Prostate gland (tissue), 2 donors: ENCODE measurements at regions not wholly inside any gene's neighbourhood (a gene's known extent, or its start where the extent isn't known, plus 50 kb on each side); places are given as distances from the start of the nearest gene placed in this dataset.

Experiments used
- DNase-seq: peaks from one replicate; pipeline ENCODE4 v3.0.0-alpha.2; 2019; ENCODE audit warnings: low spot score
- H3K27ac ChIP-seq, 2 donors: fragments of 200-600 bp; sonication (generic); 2 replicates each; pipeline ENCODE4 v1.5.1; 2017 to 2019
- H3K27me3 ChIP-seq: fragments of 200-600 bp; sonication (generic); replicated peaks from 2 replicates; pipeline ENCODE4 v1.5.1; 2019; ENCODE audit not compliant: insufficient read depth
- H3K36me3 ChIP-seq, 2 donors: fragments of 200-600 bp; sonication (generic); 1 replicate in 1 of 2; 2 replicates in 1 of 2; pipeline versions ENCODE4 v1.5.1 to v1.8.1; 2017 to 2019
- H3K4me1 ChIP-seq: fragments of 200-600 bp; sonication (generic); replicated peaks from 2 replicates; pipeline ENCODE4 v1.5.1; 2019
- H3K4me3 ChIP-seq, 2 donors: fragments of 200-600 bp; sonication (generic); 2 replicates each; pipeline ENCODE4 v1.5.1; 2017 to 2019
- H3K9me3 ChIP-seq: fragments of 200-600 bp; sonication (generic); 2 replicates; pipeline ENCODE4 v1.5.1; 2017
- POLR2A ChIP-seq: fragments of 450-650 bp; IDR thresholded peaks from one replicate; pipeline ENCODE4 v1.6.1; 2016; ENCODE audit warnings: antibody characterized with exemption, mild to moderate bottlenecking
- POLR2AphosphoS5 ChIP-seq: sonication (generic); formaldehyde crosslinking; IDR thresholded peaks from one replicate; pipeline ENCODE4 v1.6.1; 2017; ENCODE audit warnings: antibody characterized with exemption
- WGBS: methylation state at CpG from one replicate; pipeline ENCODE4 v1.1.5; 2018; 5-methylcytosine and 5-hydroxymethylcytosine counted together
- intact Hi-C: fragments of 100-400 bp; cut with DNase I; formaldehyde crosslinking; loops from one replicate; pipeline ENCODE4 v1.14.2; 2022
- TF ChIP-seq, protein P1 (sequence below), 4 experiments: fragments of 200-600 bp in 2 of 4; fragments of 450-650 bp in 2 of 4; sonication (generic) in 2 of 4; IDR thresholded peaks; 1 replicate in 3 of 4; 2 replicates in 1 of 4; pipeline ENCODE4 v1.5.1; 2016 to 2019; ENCODE audit warnings: antibody characterized with exemption in 4 of 4, mild to moderate bottlenecking in 2 of 4, moderate library complexity in 2 of 4

DNA sequence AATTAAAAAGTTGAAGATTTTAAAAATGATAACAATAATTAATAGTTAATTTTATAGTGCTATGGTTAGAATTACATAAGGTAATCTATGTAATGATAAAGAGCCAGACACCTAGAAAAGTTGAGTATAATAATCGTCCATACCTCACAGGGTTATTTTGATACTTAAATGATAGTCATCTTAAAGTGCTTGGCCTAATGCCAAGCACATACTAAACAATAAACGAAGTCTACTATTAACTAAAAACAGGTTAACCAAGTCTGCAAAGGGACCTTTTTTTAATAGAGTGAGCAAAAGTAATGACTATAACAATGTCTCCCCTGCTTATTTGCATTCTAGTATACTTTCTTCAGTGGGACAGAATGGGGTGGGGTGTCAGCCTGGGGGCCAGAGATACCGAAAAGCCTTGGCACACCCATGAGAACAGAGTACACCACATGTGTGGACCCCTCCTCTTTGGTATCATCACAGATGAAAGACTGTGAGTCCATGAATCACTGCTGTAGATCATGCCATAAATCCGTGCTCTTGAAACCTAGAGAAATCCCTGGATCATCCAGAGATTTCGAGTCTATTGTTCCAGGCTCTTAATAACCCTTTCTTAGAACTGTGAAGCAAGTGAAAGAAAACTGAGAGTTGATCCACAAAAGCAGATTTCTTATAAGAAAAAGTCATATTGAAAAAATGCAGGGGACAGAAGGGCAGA is 249.5 kb downstream of the PRELID2 start:
- DNase-seq, result no peak
- H3K4me3 ChIP-seq, result no peak overlapping the region
- no peak for TF ChIP-seq POLR2A
- TF ChIP-seq, protein P1, sequence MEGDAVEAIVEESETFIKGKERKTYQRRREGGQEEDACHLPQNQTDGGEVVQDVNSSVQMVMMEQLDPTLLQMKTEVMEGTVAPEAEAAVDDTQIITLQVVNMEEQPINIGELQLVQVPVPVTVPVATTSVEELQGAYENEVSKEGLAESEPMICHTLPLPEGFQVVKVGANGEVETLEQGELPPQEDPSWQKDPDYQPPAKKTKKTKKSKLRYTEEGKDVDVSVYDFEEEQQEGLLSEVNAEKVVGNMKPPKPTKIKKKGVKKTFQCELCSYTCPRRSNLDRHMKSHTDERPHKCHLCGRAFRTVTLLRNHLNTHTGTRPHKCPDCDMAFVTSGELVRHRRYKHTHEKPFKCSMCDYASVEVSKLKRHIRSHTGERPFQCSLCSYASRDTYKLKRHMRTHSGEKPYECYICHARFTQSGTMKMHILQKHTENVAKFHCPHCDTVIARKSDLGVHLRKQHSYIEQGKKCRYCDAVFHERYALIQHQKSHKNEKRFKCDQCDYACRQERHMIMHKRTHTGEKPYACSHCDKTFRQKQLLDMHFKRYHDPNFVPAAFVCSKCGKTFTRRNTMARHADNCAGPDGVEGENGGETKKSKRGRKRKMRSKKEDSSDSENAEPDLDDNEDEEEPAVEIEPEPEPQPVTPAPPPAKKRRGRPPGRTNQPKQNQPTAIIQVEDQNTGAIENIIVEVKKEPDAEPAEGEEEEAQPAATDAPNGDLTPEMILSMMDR (IDR thresholded peaks at IDR 0.05), result no peak
- no peak for TF ChIP-seq POLR2AphosphoS5
- 44% methylated on average over 5 of the region's 5 CpGs for WGBS
- no peaks in the 10 kb centered on the region for H3K27me3 ChIP-seq
- H3K4me1 ChIP-seq, result no peaks in the 10 kb centered on the region
- H3K36me3 ChIP-seq, result no peaks in the 10 kb centered on the region
- intact Hi-C loops, result no loop called here
- H3K27ac ChIP-seq, result no peak overlapping the region
- no peaks in the 10 kb centered on the region for H3K9me3 ChIP-seq

DNA sequence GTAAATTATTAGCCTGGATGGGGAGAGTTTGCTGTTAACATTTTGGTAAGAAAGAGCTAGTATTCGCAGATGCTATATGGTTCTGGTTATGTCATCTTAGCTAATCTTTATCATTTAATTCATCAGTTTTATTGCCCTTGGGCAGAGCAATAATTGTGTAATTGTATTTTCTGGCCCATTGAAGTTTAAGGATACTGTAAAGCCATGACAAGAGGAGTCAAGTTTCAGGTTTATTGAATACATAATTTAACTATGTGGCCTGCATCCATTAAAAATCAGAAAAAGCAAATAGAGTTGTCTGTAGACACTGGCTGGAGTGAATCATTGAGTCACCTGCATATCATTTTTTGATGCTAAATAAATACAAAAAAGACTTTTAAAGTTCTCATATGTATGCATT is 255.8 kb downstream of the PRELID2 start:
- no peaks in the 10 kb centered on the region for H3K9me3 ChIP-seq
- no peak for DNase-seq
- no peaks in the 10 kb centered on the region for H3K36me3 ChIP-seq
- no peaks in the 10 kb centered on the region for H3K4me1 ChIP-seq
- TF ChIP-seq POLR2A, result no peak
- TF ChIP-seq, protein P1 (IDR thresholded peaks at IDR 0.05), result no peak
- TF ChIP-seq POLR2AphosphoS5, result no peak
- no peak overlapping the region for H3K27ac ChIP-seq
- no peak overlapping the region for H3K4me3 ChIP-seq
- 42% methylated on average over 1 of the region's 1 CpG for WGBS
- H3K27me3 ChIP-seq, result no peaks in the 10 kb centered on the region
- intact Hi-C loops, result no loop called here

DNA sequence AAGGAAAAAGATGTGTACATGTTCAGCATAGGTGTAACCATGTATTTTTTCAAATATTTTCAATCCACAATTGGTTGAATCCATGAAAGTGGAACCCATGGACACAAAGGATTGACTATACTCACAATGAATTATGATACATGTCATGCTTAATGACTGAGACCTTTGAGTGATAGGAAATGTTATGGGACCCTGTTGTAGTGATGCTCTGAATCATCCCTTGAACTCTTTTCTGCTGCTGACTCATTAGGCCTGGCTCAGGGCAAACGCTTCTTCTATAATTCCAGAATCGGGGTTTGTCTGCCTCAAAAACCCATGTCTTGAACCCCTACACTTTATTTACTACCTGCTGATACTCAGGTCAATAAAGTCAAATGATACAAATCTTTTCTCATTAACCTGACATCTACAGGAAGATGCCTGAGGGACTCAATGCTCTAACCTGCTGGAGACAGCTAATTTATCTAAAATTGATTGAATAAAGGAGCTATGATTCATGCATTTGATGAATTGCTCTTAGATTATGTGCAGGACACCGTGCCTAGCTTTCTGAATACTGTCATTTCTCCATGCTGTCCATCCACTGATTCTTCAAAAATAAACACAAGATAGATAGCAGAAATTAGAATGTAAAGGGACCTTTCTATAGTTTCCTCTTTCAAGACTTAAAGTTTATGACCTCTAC is 260.1 kb downstream of the PRELID2 start:
- Histone ChIP-seq H3K4me1 (no peaks in the 10 kb centered on the region), H3K9me3 (no peaks in the 10 kb centered on the region), H3K27ac (no peak overlapping the region), H3K27me3 (no peaks in the 10 kb centered on the region), H3K4me3 (no peak overlapping the region), H3K36me3 (no peaks in the 10 kb centered on the region)
- no peak for TF ChIP-seq POLR2AphosphoS5
- TF ChIP-seq, protein P1 (IDR thresholded peaks at IDR 0.05), result no peak
- no peak for TF ChIP-seq POLR2A
- DNase-seq, result no peak
- intact Hi-C loops, result no loop called here
- WGBS, result 93% methylated on average over 3 of the region's 3 CpGs

DNA sequence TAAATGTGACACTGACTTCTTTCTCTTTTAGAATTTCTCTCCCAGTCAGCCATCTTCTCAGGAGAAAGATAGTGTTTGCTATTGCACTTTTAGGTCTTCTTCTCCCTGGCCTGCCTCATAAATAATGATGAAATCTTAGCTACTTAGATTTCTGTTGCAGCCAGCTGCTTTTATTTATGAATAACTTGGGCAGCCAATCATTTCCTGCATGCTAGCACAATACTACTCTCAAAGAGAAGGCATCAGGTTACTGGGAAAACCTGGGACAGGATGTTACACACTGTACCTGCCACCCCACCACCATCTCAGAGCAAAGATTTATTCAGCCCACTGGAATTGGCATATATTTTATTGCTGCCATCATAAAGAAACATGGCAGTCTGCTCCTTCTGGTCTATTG is 266.6 kb downstream of the PRELID2 start:
- no peaks in the 10 kb centered on the region for H3K36me3 ChIP-seq
- no peak overlapping the region for H3K27ac ChIP-seq
- no peaks in the 10 kb centered on the region for H3K27me3 ChIP-seq
- H3K9me3 ChIP-seq, result no peaks in the 10 kb centered on the region
- no peaks in the 10 kb centered on the region for H3K4me1 ChIP-seq
- intact Hi-C loops, result no loop called here
- TF ChIP-seq, protein P1 (IDR thresholded peaks at IDR 0.05), result no peak
- TF ChIP-seq POLR2A (no peak), POLR2AphosphoS5 (no peak)
- H3K4me3 ChIP-seq, result no peak overlapping the region
- no peak for DNase-seq

DNA sequence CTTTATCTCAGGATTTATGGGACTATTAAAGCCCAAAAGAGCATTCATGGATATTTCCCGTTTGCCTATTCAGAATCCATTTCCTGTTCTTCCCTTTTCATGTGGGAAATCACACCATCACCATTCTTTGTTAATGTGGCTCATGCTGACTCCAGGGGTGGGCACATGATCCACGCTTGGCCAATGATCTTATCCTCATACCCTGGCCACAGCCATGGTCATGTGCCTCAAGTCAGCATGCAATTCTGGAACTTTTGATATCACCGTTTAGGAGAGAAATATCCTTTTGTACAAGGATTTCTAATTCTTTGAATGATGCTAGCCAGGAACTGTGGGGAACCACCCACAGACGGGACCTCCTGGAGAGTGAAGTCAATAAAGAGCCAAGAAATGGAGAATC is 272.2 kb downstream of the PRELID2 start:
- H3K4me1 ChIP-seq, result no peaks in the 10 kb centered on the region
- no peaks in the 10 kb centered on the region for H3K9me3 ChIP-seq
- H3K4me3 ChIP-seq, result no peak overlapping the region
- no peak for DNase-seq
- H3K27ac ChIP-seq, result no peak overlapping the region
- no peaks in the 10 kb centered on the region for H3K27me3 ChIP-seq
- intact Hi-C loops, result no loop called here
- WGBS, result 40% methylated on average over 4 of the region's 4 CpGs
- TF ChIP-seq, protein P1 (IDR thresholded peaks at IDR 0.05), result no peak
- TF ChIP-seq POLR2A, result no peak
- H3K36me3 ChIP-seq, result no peaks in the 10 kb centered on the region
